ENCODE measurements at regions not wholly inside any gene's neighbourhood (a gene's known extent, or its start where the extent isn't known, plus 50 kb on each side); places are given as distances from the start of the nearest gene placed in this dataset.

GRCh38 chr6:66993272-66993671, 1286.2 kb upstream of the EYS start (continued):
- TF ChIP-seq EGR1 (IDR thresholded peaks at IDR 0.05; ENCODE audit: borderline replicate concordance, low read depth, low read length), result no peak
- no peak for TF ChIP-seq TCF12 (IDR thresholded peaks at IDR 0.05; ENCODE audit: low read depth, low read length)
- no peak for TF ChIP-seq CBX8 (IDR thresholded peaks at IDR 0.05; ENCODE audit: borderline replicate concordance, low read depth, low read length)
- no peak for TF ChIP-seq MAFK (IDR thresholded peaks at IDR 0.05; ENCODE audit: low read depth, low read length)

Measured in H1 (cell line).